A673 (cell line): ENCODE measurements at regions not wholly inside any gene's neighbourhood (a gene's known extent, or its start where the extent isn't known, plus 50 kb on each side); places are given as distances from the start of the nearest gene placed in this dataset.
A peak's percentile ranks its signal among the peaks of the same experiment; 100 is the strongest.

Source experiments
- BruUV-seq: library from RNA; stranded (reverse); fragments of 400-500 nt; replicated peaks from 2 replicates; lab custom pipeline; 2021; lab: Mats Ljungman, UMichigan
- CTCF ChIA-PET: fragments of 300-600 bp; sonication (Branson Sonifier 250); formaldehyde crosslinking; loops from one replicate; lab custom pipeline; 2022; ENCODE audit warnings: antibody characterized with exemption; lab: Charles Lee
- POLR2A ChIA-PET: fragments of 300-600 bp; sonication (Branson Sonifier 250); formaldehyde crosslinking; loops from one replicate; lab custom pipeline; 2022; ENCODE audit warnings: antibody characterized with exemption; ENCODE audit not compliant: low non-redundant PET; lab: Charles Lee
- DNase-seq: peaks from one replicate; pipeline ENCODE4 v3.0.0-alpha.2; 2015; ENCODE audit warnings: low spot score
- H3K27ac ChIP-seq: fragments of 200-600 bp; sonication (generic); 2 replicates; pipeline ENCODE4 v1.5.1; 2016; ENCODE audit warnings: mixed run types, low read depth, mild to moderate bottlenecking, mixed read lengths, antibody characterized with exemption, low read length; ENCODE audit not compliant: poor library complexity, severe bottlenecking
- H3K27me3 ChIP-seq: fragments of 200-600 bp; sonication (generic); replicated peaks from 2 replicates; pipeline ENCODE4 v1.6.1; 2017; ENCODE audit warnings: mixed run types, low read depth, mild to moderate bottlenecking, mixed read lengths, antibody characterized with exemption, low read length; ENCODE audit not compliant: insufficient read depth, poor library complexity
- H3K36me3 ChIP-seq: fragments of 200-600 bp; sonication (generic); 2 replicates; pipeline ENCODE4 v1.6.1; 2016; ENCODE audit warnings: mixed run types, mild to moderate bottlenecking, mixed read lengths, antibody characterized with exemption, low read length; ENCODE audit not compliant: insufficient read depth, poor library complexity, severe bottlenecking
- H3K4me1 ChIP-seq: fragments of 200-600 bp; sonication (generic); 2 replicates; pipeline ENCODE4 v1.6.1; 2017; ENCODE audit warnings: mixed run types, mild to moderate bottlenecking, mixed read lengths, antibody characterized with exemption, low read length; ENCODE audit not compliant: insufficient read depth, poor library complexity, severe bottlenecking
- H3K4me3 ChIP-seq: fragments of 200-600 bp; sonication (generic); 2 replicates; pipeline ENCODE4 v1.5.1; 2016; ENCODE audit warnings: low read depth, mixed run types, mild to moderate bottlenecking, mixed read lengths, low read length; ENCODE audit not compliant: poor library complexity, severe bottlenecking
- H3K9me3 ChIP-seq: fragments of 200-600 bp; sonication (generic); 2 replicates; pipeline ENCODE4 v1.6.1; 2016; ENCODE audit warnings: mixed run types, low read depth, mild to moderate bottlenecking, mixed read lengths, antibody characterized with exemption, low read length; ENCODE audit not compliant: poor library complexity, severe bottlenecking
- EZH2 ChIP-seq: fragments of 200-600 bp; sonication (generic); IDR thresholded peaks from 2 replicates; pipeline ENCODE4 v1.6.1; 2017; ENCODE audit warnings: borderline replicate concordance, low read depth, mild to moderate bottlenecking, mixed read lengths, antibody characterized with exemption, low read length; ENCODE audit not compliant: poor library complexity, severe bottlenecking
- intact Hi-C: fragments of 100-400 bp; cut with micrococcal nuclease; formaldehyde crosslinking; loops from one replicate; pipeline ENCODE4 v1.10.0; 2022; ENCODE audit not compliant: unreplicated experiment
- TF ChIP-seq, protein P1 (sequence below): fragments of 300-800, 200-600 bp; sonication (generic); conservative IDR thresholded peaks from 2 replicates; pipeline ENCODE4 v1.5.1; 2017; ENCODE audit warnings: low read depth, mild to moderate bottlenecking, antibody characterized with exemption, low read length, moderate library complexity, mixed read lengths

DNA sequence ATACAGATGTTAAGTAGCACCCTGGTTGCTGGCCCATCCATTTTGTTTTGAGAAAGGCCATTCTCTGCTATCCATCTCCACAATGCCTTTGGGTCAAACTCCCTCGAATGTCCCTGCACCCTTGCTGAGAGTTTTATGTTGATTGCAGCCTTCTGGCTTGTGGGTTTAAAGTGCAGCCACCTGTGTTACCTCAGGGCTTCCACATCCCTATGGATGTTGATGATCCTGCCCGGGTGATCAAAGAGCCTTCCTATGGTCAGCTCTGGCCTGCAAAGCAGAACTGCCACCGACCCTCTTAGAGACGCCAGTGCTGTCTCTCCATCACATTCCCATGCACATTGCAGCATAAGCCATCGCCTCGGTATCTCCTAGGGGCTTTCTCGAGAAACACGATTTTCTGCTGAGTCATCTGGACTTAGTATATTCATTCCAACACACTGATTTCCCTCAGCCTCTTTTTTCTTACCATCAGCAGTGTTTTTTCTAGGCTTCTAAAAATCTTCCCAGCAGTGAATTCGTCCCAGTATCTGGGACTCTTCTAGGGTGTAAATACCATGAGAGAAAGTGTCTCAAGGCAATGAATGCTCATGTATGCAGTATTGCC is 585.7 kb upstream of the TMEM132C start:
- no peaks in the 10 kb centered on the region for H3K27me3 ChIP-seq
- no peak for DNase-seq
- H3K27ac ChIP-seq = no peak overlapping the region
- H3K4me3 ChIP-seq = no peak overlapping the region
- POLR2A ChIA-PET = no interaction called here
- no TSS peak for BruUV-seq
- intact Hi-C loops = no loop called here
- TF ChIP-seq EZH2 = no peak
- TF ChIP-seq, protein P1, sequence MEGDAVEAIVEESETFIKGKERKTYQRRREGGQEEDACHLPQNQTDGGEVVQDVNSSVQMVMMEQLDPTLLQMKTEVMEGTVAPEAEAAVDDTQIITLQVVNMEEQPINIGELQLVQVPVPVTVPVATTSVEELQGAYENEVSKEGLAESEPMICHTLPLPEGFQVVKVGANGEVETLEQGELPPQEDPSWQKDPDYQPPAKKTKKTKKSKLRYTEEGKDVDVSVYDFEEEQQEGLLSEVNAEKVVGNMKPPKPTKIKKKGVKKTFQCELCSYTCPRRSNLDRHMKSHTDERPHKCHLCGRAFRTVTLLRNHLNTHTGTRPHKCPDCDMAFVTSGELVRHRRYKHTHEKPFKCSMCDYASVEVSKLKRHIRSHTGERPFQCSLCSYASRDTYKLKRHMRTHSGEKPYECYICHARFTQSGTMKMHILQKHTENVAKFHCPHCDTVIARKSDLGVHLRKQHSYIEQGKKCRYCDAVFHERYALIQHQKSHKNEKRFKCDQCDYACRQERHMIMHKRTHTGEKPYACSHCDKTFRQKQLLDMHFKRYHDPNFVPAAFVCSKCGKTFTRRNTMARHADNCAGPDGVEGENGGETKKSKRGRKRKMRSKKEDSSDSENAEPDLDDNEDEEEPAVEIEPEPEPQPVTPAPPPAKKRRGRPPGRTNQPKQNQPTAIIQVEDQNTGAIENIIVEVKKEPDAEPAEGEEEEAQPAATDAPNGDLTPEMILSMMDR = no peak
- CTCF ChIA-PET = no interaction called here
- H3K9me3 ChIP-seq = no peaks in the 10 kb centered on the region
- H3K36me3 ChIP-seq = no peaks in the 10 kb centered on the region
- H3K4me1 ChIP-seq = peaks cover 7% of the 10 kb centered on the region

DNA sequence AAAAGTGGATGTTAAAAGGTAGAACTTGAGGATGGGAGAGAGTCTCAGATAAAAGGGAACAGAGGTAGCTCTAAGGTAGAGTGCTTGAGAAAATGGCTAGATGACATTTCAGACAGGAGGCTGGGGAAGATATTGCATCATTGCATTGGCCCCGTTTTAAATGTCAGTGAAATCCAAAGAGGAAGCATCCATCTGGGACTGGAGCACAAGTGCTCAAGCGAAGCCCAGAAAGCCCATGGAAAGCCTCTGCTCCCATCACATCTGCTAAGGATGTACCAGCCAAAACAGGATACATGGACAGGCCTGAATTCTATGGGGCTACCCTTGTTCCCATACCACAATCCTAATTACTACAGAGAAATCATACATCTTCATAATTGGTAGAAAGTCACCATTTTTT is 581.5 kb upstream of the TMEM132C start:
- BruUV-seq = no TSS peak
- no peak overlapping the region for H3K4me3 ChIP-seq
- H3K27me3 ChIP-seq = no peaks in the 10 kb centered on the region
- H3K36me3 ChIP-seq = no peaks in the 10 kb centered on the region
- no peak for DNase-seq
- TF ChIP-seq, protein P1 = no peak
- no peak for TF ChIP-seq EZH2
- CTCF ChIA-PET = no interaction called here
- no peak overlapping the region for H3K27ac ChIP-seq
- H3K4me1 ChIP-seq = peaks cover 10% of the 10 kb centered on the region
- intact Hi-C loops = no loop called here
- POLR2A ChIA-PET = no interaction called here
- H3K9me3 ChIP-seq = no peaks in the 10 kb centered on the region

DNA sequence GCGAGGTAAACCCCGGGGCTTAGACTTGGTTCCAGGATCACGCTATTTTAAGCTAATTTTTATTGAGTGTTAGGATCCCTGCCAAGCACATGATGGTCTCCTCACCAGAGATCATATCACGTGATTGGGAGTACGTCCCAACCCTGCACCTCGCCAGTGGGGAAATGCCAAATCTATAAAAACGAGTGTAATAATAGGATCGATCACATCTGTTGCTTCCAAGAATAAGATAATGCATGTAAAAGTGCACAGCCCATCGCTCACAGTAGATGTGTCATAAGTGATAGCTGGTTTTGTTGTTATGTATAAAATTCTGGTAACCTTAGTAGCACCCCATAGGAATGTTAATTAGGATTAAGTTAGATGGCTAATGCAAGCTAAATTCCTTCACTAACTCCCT is 581.0 kb upstream of the TMEM132C start:
- intact Hi-C loops = no loop called here
- peaks cover 10% of the 10 kb centered on the region for H3K4me1 ChIP-seq
- ChIA-PET POLR2A (no interaction called here), CTCF (no interaction called here)
- no peaks in the 10 kb centered on the region for H3K36me3 ChIP-seq
- no peak overlapping the region for H3K27ac ChIP-seq
- DNase-seq = peak; percentile 12
- TF ChIP-seq, protein P1 = no peak
- no peak for TF ChIP-seq EZH2
- no peaks in the 10 kb centered on the region for H3K27me3 ChIP-seq
- no peaks in the 10 kb centered on the region for H3K9me3 ChIP-seq
- no peak overlapping the region for H3K4me3 ChIP-seq
- no TSS peak for BruUV-seq
